Natural killer cell treated with Interleukin-12 subunit alpha and Interleukin-12 subunit beta and Interleukin-15 and Interleukin-18, amount 100 ng/mL, for 72 hours (primary cell): ENCODE measurements at regions not wholly inside any gene's neighbourhood (a gene's known extent, or its start where the extent isn't known, plus 50 kb on each side); places are given as distances from the start of the nearest gene placed in this dataset.

Experiments
- ATAC-seq, 2 donors: fragments of 150-1000 bp; cut with Tn5 transposase in 1 of 2; sonication (Bioruptor Pico), chemical (Tn5 transposase) in 1 of 2; 2 replicates each; pipeline ENCODE4 v1.10.0; 2021
- DNase-seq: peaks from one replicate; pipeline ENCODE4 v3.0.0; 2022; ENCODE audit warnings: low spot score
- H3K27ac Mint-ChIP-seq, 2 donors: 1 replicate in 1 of 2; 2 replicates in 1 of 2; pipeline ENCODE4 v1.8.0; 2022; ENCODE audit warnings: mixed read lengths in 2 of 2, mild to moderate bottlenecking in 1 of 2, moderate library complexity in 1 of 2
- H3K27me3 Mint-ChIP-seq, 2 donors: 1 replicate in 1 of 2; 2 replicates in 1 of 2; pipeline ENCODE4 v1.8.0; 2022; ENCODE audit warnings: mixed read lengths in 2 of 2
- H3K36me3 Mint-ChIP-seq: one replicate; pipeline ENCODE4 v1.8.0; 2022; ENCODE audit warnings: mixed read lengths
- H3K4me1 Mint-ChIP-seq, 2 donors: 1 replicate in 1 of 2; 2 replicates in 1 of 2; pipeline ENCODE4 v1.8.0; 2022; ENCODE audit warnings: low read depth in 2 of 2, mixed read lengths in 2 of 2, mild to moderate bottlenecking in 1 of 2
- H3K4me3 Mint-ChIP-seq: one replicate; pipeline ENCODE4 v1.8.0; 2022; ENCODE audit warnings: mixed read lengths
- H3K9me3 Mint-ChIP-seq: 2 replicates; pipeline ENCODE4 v1.8.0; 2022; ENCODE audit warnings: mixed read lengths

- H3K4me1 Mint-ChIP-seq: no peaks in the 10 kb centered on the region
- H3K4me3 Mint-ChIP-seq: no peak overlapping the region
- no peaks in the 10 kb centered on the region for H3K9me3 Mint-ChIP-seq
- H3K36me3 Mint-ChIP-seq: no peaks in the 10 kb centered on the region
- ATAC-seq (no peak), DNase-seq (no peak)
- no peak overlapping the region for H3K27ac Mint-ChIP-seq
- peaks cover 0 to 5% of the 10 kb centered on the region in 2 donors for H3K27me3 Mint-ChIP-seq
Measured at GRCh38 chr1:232566093-232566492, 63.8 kb downstream of the SIPA1L2 start.

- Mint-ChIP-seq H3K4me1 (no peaks in the 10 kb centered on the region), H3K36me3 (no peaks in the 10 kb centered on the region), H3K27ac (no peak overlapping the region), H3K4me3 (no peak overlapping the region), H3K27me3 (peaks cover 0 to 4% of the 10 kb centered on the region in 2 donors), H3K9me3 (no peaks in the 10 kb centered on the region)
- DNase-seq (no peak), ATAC-seq (no peak)
Measured at GRCh38 chr1:232562855-232563510, 67.0 kb downstream of the SIPA1L2 start.

DNA sequence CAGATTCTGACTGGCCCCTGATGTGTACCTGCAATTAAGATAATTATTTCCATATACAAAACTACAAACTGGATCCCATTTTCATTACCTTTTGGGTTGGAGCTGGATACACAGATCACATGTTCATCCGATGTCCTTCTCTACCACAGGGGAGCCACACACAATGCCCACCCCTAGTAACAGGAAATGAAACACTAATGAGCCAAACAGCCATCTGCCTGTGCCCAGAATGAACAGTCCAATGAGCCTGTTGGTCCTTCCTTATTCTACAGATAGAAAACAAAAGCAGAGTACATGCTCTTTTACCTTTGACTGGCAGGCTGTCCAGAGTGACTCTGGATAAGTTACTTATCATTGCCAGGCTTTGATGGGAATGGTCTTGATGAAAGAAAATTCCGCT is 68.6 kb downstream of the SIPA1L2 start:
- no peak for DNase-seq
- H3K27ac Mint-ChIP-seq: no peak overlapping the region
- H3K36me3 Mint-ChIP-seq: no peaks in the 10 kb centered on the region
- no peaks in the 10 kb centered on the region for H3K4me1 Mint-ChIP-seq
- H3K9me3 Mint-ChIP-seq: no peaks in the 10 kb centered on the region
- H3K4me3 Mint-ChIP-seq: no peak overlapping the region
- no peak for ATAC-seq
- peaks cover 0 to 8% of the 10 kb centered on the region in 2 donors for H3K27me3 Mint-ChIP-seq

- Mint-ChIP-seq H3K27me3 (peaks cover 0 to 8% of the 10 kb centered on the region in 2 donors), H3K27ac (no peak overlapping the region), H3K4me1 (no peaks in the 10 kb centered on the region), H3K36me3 (no peaks in the 10 kb centered on the region), H3K9me3 (no peaks in the 10 kb centered on the region), H3K4me3 (no peak overlapping the region)
- DNase-seq: no peak
- no peak for ATAC-seq
Measured at GRCh38 chr1:232560940-232561339, 69.0 kb downstream of the SIPA1L2 start.

DNA sequence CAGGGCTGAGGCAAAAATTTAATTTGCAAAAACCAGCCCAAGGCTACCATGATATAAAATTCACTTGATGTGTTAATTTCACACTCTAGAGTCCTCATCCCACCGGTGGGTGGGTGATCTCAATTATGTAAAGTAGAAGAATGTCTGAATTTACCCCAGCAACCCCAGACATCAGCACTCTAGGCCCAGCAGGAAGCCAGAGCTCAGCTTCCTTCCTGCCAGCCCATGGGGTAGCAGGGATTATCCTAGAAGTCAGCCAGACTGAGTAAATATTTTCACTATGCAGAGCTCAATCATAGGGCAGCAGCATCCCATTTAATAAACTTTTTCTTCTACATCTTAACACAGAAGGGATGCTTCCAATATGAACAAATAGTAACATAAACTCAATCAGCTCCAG is 71.0 kb downstream of the SIPA1L2 start:
- H3K27ac Mint-ChIP-seq: no peak overlapping the region
- peaks cover 10 to 13% of the 10 kb centered on the region in 2 donors for H3K27me3 Mint-ChIP-seq
- H3K4me1 Mint-ChIP-seq: no peaks in the 10 kb centered on the region
- H3K4me3 Mint-ChIP-seq: no peak overlapping the region
- no peaks in the 10 kb centered on the region for H3K36me3 Mint-ChIP-seq
- ATAC-seq (peak in 1 of 2 donors; percentile 33), DNase-seq (no peak)
- no peaks in the 10 kb centered on the region for H3K9me3 Mint-ChIP-seq

- H3K27ac Mint-ChIP-seq: no peak overlapping the region
- DNase-seq (no peak), ATAC-seq (no peak)
- no peaks in the 10 kb centered on the region for H3K9me3 Mint-ChIP-seq
- H3K4me3 Mint-ChIP-seq: no peak overlapping the region
- no peaks in the 10 kb centered on the region for H3K36me3 Mint-ChIP-seq
- H3K4me1 Mint-ChIP-seq: no peaks in the 10 kb centered on the region
- H3K27me3 Mint-ChIP-seq: peaks cover 10 to 19% of the 10 kb centered on the region in 2 donors
Measured at GRCh38 chr1:232557502-232558191, 72.3 kb downstream of the SIPA1L2 start.

DNA sequence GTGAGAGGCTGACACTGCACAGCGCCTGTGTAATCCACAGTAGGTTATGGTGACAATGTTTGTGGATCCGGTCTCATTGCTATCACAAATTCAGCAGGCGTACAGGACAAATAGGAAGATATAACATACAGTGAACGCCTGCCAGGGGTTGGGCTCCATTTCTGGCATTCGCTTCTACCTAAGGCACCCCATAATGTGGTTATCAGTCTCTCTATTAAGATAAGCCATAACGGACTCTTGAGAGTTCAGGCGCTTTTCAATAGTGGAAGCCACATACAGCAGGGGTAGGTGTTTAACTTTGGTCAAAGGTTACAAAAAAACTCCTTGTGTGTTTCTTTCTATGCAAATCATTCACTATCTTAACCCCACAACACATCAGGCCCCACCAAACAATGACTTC is 72.8 kb downstream of the SIPA1L2 start:
- no peak for ATAC-seq
- no peaks in the 10 kb centered on the region for H3K4me1 Mint-ChIP-seq
- H3K4me3 Mint-ChIP-seq: no peak overlapping the region
- no peak overlapping the region for H3K27ac Mint-ChIP-seq
- H3K9me3 Mint-ChIP-seq: no peaks in the 10 kb centered on the region
- no peaks in the 10 kb centered on the region for H3K36me3 Mint-ChIP-seq
- H3K27me3 Mint-ChIP-seq: peaks cover 10 to 19% of the 10 kb centered on the region in 2 donors
- no peak for DNase-seq

DNA sequence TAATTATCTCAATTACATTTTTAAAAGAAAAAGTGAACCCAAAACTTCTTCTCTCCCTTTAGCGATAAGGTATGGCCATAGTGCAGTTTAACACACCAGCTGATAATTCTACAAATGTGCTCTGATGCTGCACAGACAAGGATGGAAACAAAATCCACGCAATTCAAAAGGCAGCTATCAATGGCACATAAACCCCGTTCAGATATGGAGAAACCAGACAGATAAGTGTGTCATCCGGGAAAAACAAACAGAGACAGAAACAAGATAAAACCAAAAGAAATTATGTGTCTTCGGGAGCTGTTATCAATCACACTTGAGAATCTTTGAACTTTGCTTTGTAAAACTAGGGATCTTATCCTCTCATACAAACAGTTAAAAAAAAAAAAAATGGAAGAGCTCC is 73.6 kb downstream of the SIPA1L2 start:
- ATAC-seq (no peak), DNase-seq (no peak)
- no peak overlapping the region for H3K4me3 Mint-ChIP-seq
- H3K36me3 Mint-ChIP-seq: no peaks in the 10 kb centered on the region
- H3K27me3 Mint-ChIP-seq: peaks cover 11 to 19% of the 10 kb centered on the region in 2 donors
- H3K4me1 Mint-ChIP-seq: no peaks in the 10 kb centered on the region
- H3K27ac Mint-ChIP-seq: no peak overlapping the region
- H3K9me3 Mint-ChIP-seq: no peaks in the 10 kb centered on the region

- H3K4me3 Mint-ChIP-seq: no peak overlapping the region
- H3K9me3 Mint-ChIP-seq: no peaks in the 10 kb centered on the region
- H3K4me1 Mint-ChIP-seq: no peaks in the 10 kb centered on the region
- DNase-seq (no peak), ATAC-seq (no peak)
- no peaks in the 10 kb centered on the region for H3K36me3 Mint-ChIP-seq
- peaks cover 18 to 22% of the 10 kb centered on the region in 2 donors for H3K27me3 Mint-ChIP-seq
- no peak overlapping the region for H3K27ac Mint-ChIP-seq
Measured at GRCh38 chr1:232555494-232556210, 74.3 kb downstream of the SIPA1L2 start.

- ATAC-seq: no peak
- Mint-ChIP-seq H3K36me3 (no peaks in the 10 kb centered on the region), H3K27me3 (peaks cover 23 to 27% of the 10 kb centered on the region in 2 donors)
Measured at GRCh38 chr1:232554409-232554808, 75.5 kb downstream of the SIPA1L2 start.

DNA sequence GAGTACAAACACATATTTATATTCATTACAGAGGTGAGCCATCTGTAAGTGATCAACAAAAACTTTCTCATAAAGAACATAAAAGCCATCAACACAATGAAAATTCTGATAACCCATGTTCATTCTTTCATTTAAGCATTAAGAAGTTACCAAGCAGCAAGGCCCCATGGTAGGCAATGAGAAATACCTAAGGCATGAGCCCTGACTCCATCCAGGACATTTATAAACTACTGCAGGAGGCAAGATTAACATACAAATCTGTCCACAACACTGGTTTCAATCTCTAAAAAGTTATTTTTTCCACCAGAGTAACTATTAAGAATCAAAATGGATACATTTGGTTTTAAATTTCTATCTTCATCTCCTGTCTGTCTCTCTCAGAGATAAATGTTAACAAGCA is 76.1 kb downstream of the SIPA1L2 start:
- DNase-seq: no peak
- ATAC-seq: no peak
- Mint-ChIP-seq H3K36me3 (no peaks in the 10 kb centered on the region), H3K9me3 (no peaks in the 10 kb centered on the region), H3K27ac (no peak overlapping the region), H3K4me1 (no peaks in the 10 kb centered on the region), H3K4me3 (no peak overlapping the region), H3K27me3 (peaks cover 26 to 30% of the 10 kb centered on the region in 2 donors)

More at GRCh38 chr1:232554409-232554808, 75.5 kb downstream of the SIPA1L2 start:
- Mint-ChIP-seq H3K27ac (no peak overlapping the region), H3K9me3 (no peaks in the 10 kb centered on the region), H3K4me3 (no peak overlapping the region), H3K4me1 (no peaks in the 10 kb centered on the region)
- DNase-seq: no peak

GRCh38 chr1:232553050-232553754 is 76.7 kb downstream of the SIPA1L2 start:
- peaks cover 26 to 30% of the 10 kb centered on the region in 2 donors for H3K27me3 Mint-ChIP-seq
- H3K4me3 Mint-ChIP-seq: no peak overlapping the region
- H3K27ac Mint-ChIP-seq: no peak overlapping the region
- DNase-seq: no peak
- ATAC-seq: no peak
- no peaks in the 10 kb centered on the region for H3K4me1 Mint-ChIP-seq
- H3K36me3 Mint-ChIP-seq: no peaks in the 10 kb centered on the region
- H3K9me3 Mint-ChIP-seq: no peaks in the 10 kb centered on the region

GRCh38 chr1:232551386-232551785 is 78.5 kb downstream of the SIPA1L2 start:
- Mint-ChIP-seq H3K4me1 (no peaks in the 10 kb centered on the region), H3K4me3 (no peak overlapping the region), H3K27ac (no peak overlapping the region), H3K27me3 (peaks cover 30 to 37% of the 10 kb centered on the region in 2 donors), H3K36me3 (no peaks in the 10 kb centered on the region), H3K9me3 (no peaks in the 10 kb centered on the region)
- ATAC-seq (no peak), DNase-seq (no peak)

DNA sequence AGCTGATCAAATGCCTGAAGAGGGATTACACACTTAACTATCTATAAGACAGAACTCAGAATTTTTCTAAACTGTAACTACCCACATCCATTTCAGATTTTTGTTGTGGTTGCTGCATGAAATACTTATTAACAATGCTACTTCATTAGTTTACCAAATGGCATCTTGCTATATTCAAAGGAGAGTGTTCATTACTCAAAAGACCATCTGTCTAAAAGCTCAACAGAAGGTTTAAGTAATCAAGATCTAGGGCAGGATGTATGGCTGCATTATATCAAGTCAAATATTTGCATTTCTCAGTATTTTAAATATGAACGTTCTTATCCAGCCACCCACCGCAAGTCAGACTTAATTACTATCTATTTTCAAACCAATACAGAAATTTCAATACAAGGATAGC is 79.9 kb downstream of the SIPA1L2 start:
- Mint-ChIP-seq H3K4me1 (no peaks in the 10 kb centered on the region), H3K27me3 (peaks cover 34 to 35% of the 10 kb centered on the region in 2 donors), H3K4me3 (no peak overlapping the region)

More for the DNA sequence above, 79.9 kb downstream of the SIPA1L2 start:
- no peak for DNase-seq
- no peaks in the 10 kb centered on the region for H3K9me3 Mint-ChIP-seq
- no peak for ATAC-seq
- no peaks in the 10 kb centered on the region for H3K36me3 Mint-ChIP-seq
- H3K27ac Mint-ChIP-seq: no peak overlapping the region
